Breast epithelium (tissue), 4 donors: ENCODE measurements at regions not wholly inside any gene's neighbourhood (a gene's known extent, or its start where the extent isn't known, plus 50 kb on each side); places are given as distances from the start of the nearest gene placed in this dataset.
A peak's percentile ranks its signal among the peaks of the same experiment; 100 is the strongest.

Source experiments
- DNase-seq, 2 donors: peaks; one replicate each; pipeline ENCODE4 v3.0.0-alpha.2; 2019; ENCODE audit warnings: low spot score in 2 of 2
- H3K27ac ChIP-seq, 2 donors: fragments of 200-600 bp; sonication (generic) in 1 of 2; one replicate each; pipeline ENCODE4 v1.5.1; 2016 to 2019; ENCODE audit warnings: mild to moderate bottlenecking in 1 of 2
- H3K27me3 ChIP-seq, 2 donors: fragments of 200-600 bp; sonication (generic) in 1 of 2; one replicate each; pipeline versions ENCODE4 v1.5.1 to v1.6.0; 2017 to 2019; ENCODE audit warnings: control low read depth in 1 of 2, mild to moderate bottlenecking in 1 of 2
- H3K36me3 ChIP-seq: fragments of 200-600 bp; one replicate; pipeline ENCODE4 v1.5.1; 2019
- H3K4me1 ChIP-seq, 2 donors: fragments of 200-600 bp; sonication (generic); one replicate each; pipeline ENCODE4 v1.5.1; 2016 to 2019; ENCODE audit warnings: control low read depth in 1 of 2
- H3K4me3 ChIP-seq, 3 donors: fragments of 200-600 bp; sonication (generic); 1 replicate in 2 of 3; 2 replicates in 1 of 3; pipeline ENCODE4 v1.5.1; 2016 to 2019; ENCODE audit warnings: mild to moderate bottlenecking in 3 of 3, moderate library complexity in 2 of 3
- H3K9me3 ChIP-seq, 2 donors: fragments of 200-600 bp; sonication (generic) in 1 of 2; one replicate each; pipeline ENCODE4 v1.5.1; 2016 to 2019; ENCODE audit warnings: control low read depth in 1 of 2
- CTCF ChIP-seq, 3 donors: fragments of 450-650 bp; IDR thresholded peaks; one replicate each; pipeline ENCODE4 v1.5.1; 2016 to 2017; ENCODE audit warnings: antibody characterized with exemption in 3 of 3, mild to moderate bottlenecking in 3 of 3, moderate library complexity in 3 of 3
- POLR2A ChIP-seq: fragments of 450-650 bp; IDR thresholded peaks from one replicate; pipeline ENCODE4 v1.6.1; 2016; ENCODE audit warnings: antibody characterized with exemption, mild to moderate bottlenecking, moderate library complexity
- POLR2AphosphoS5 ChIP-seq, 3 donors: sonication (generic); formaldehyde crosslinking; IDR thresholded peaks; one replicate each; pipeline ENCODE4 v1.6.1; 2017; ENCODE audit warnings: antibody characterized with exemption in 3 of 3
- intact Hi-C: fragments of 100-400 bp; cut with DNase I; formaldehyde crosslinking; loops from one replicate; pipeline ENCODE4 v1.15.1; 2023; ENCODE audit warnings: low total_unique reads

GRCh38 chr13:20340136-20340758 is 108.1 kb upstream of the GJB6 start:
- H3K9me3 ChIP-seq, result no peaks in the 10 kb centered on the region
- TF ChIP-seq POLR2AphosphoS5 (IDR thresholded peaks at IDR 0.05) (no peak), CTCF (IDR thresholded peaks at IDR 0.05) (no peak), POLR2A (no peak)

GRCh38 chr13:20337884-20338551 is 105.9 kb upstream of the GJB6 start:
- H3K27ac ChIP-seq, result no peak overlapping the region
- H3K4me3 ChIP-seq, result no peak overlapping the region
- intact Hi-C loops, result no loop called here
- H3K9me3 ChIP-seq, result no peaks in the 10 kb centered on the region
- H3K27me3 ChIP-seq, result no peaks in the 10 kb centered on the region
- H3K36me3 ChIP-seq, result no peaks in the 10 kb centered on the region
- DNase-seq, result no peak
- no peak for TF ChIP-seq POLR2A
- no peaks in the 10 kb centered on the region for H3K4me1 ChIP-seq

More at GRCh38 chr13:20340136-20340758, 108.1 kb upstream of the GJB6 start:
- Histone ChIP-seq H3K27me3 (no peaks in the 10 kb centered on the region), H3K36me3 (no peaks in the 10 kb centered on the region), H3K27ac (peak overlapping the region in 1 of 2 donors; percentile 38), H3K4me1 (no peaks in the 10 kb centered on the region), H3K4me3 (peak overlapping the region in 2 of 3 donors; percentile 9 to 51)
- intact Hi-C loops, result no loop called here
- DNase-seq, result no peak

GRCh38 chr13:20336761-20337160 is 104.6 kb upstream of the GJB6 start:
- DNase-seq, result no peak
- Histone ChIP-seq H3K4me1 (no peaks in the 10 kb centered on the region), H3K4me3 (no peak overlapping the region), H3K27me3 (no peaks in the 10 kb centered on the region), H3K9me3 (no peaks in the 10 kb centered on the region), H3K36me3 (no peaks in the 10 kb centered on the region), H3K27ac (no peak overlapping the region)
- TF ChIP-seq CTCF (IDR thresholded peaks at IDR 0.05), result no peak
- TF ChIP-seq POLR2A, result no peak
- TF ChIP-seq POLR2AphosphoS5 (IDR thresholded peaks at IDR 0.05), result no peak
- intact Hi-C loops, result no loop called here

GRCh38 chr13:20334309-20334708 is 102.2 kb upstream of the GJB6 start:
- Histone ChIP-seq H3K4me1 (no peaks in the 10 kb centered on the region), H3K9me3 (no peaks in the 10 kb centered on the region), H3K4me3 (no peak overlapping the region), H3K36me3 (no peaks in the 10 kb centered on the region), H3K27ac (no peak overlapping the region), H3K27me3 (no peaks in the 10 kb centered on the region)
- no peak for DNase-seq
- no peak for TF ChIP-seq CTCF (IDR thresholded peaks at IDR 0.05)
- intact Hi-C loops, result no loop called here

GRCh38 chr13:20332361-20333096 is 100.4 kb upstream of the GJB6 start:
- Histone ChIP-seq H3K9me3 (peaks cover 0 to 6% of the 10 kb centered on the region in 2 donors), H3K36me3 (no peaks in the 10 kb centered on the region), H3K4me1 (no peaks in the 10 kb centered on the region), H3K4me3 (no peak overlapping the region), H3K27ac (peak overlapping the region in 1 of 2 donors; percentile 27), H3K27me3 (no peaks in the 10 kb centered on the region)
- TF ChIP-seq POLR2AphosphoS5 (IDR thresholded peaks at IDR 0.05) (no peak), POLR2A (no peak), CTCF (IDR thresholded peaks at IDR 0.05) (no peak)
- no peak for DNase-seq
- intact Hi-C loops, result no loop called here
